Astrocyte (in vitro differentiated cells and primary cell): ENCODE measurements at regions not wholly inside any gene's neighbourhood (a gene's known extent, or its start where the extent isn't known, plus 50 kb on each side); places are given as distances from the start of the nearest gene placed in this dataset.
A peak's percentile ranks its signal among the peaks of the same experiment; 100 is the strongest.

Experiments used
- DNase-seq: peaks from one replicate; pipeline ENCODE4 v3.0.0-alpha.2; 2010; ENCODE audit warnings: low read depth
- FAIRE-seq: peaks from 2 replicates; lab custom pipeline; 2011; peaks lifted over from hg19 to GRCh38; lab: Jason Lieb, UNC
- H2AFZ ChIP-seq: 2 replicates; pipeline ENCODE4 v1.6.0; 2012; ENCODE audit warnings: low read depth, low read length, inconsistent platforms
- H3K27ac ChIP-seq: 2 replicates; pipeline ENCODE4 v1.5.1; 2011; ENCODE audit warnings: low read depth, low read length, inconsistent platforms
- H3K27me3 ChIP-seq: 2 replicates; pipeline ENCODE4 v1.6.0; 2011; ENCODE audit warnings: low read length, inconsistent platforms; ENCODE audit not compliant: insufficient read depth
- H3K36me3 ChIP-seq: 2 replicates; pipeline ENCODE4 v1.5.1; 2011; ENCODE audit warnings: low read length, inconsistent platforms; ENCODE audit not compliant: insufficient read depth
- H3K4me1 ChIP-seq: 2 replicates; pipeline ENCODE4 v1.5.1; 2011; ENCODE audit warnings: low read length, inconsistent platforms; ENCODE audit not compliant: insufficient read depth
- H3K4me2 ChIP-seq: 2 replicates; pipeline ENCODE4 v1.6.0; 2012; ENCODE audit warnings: low read length, inconsistent platforms
- H3K4me3 ChIP-seq: 2 replicates; pipeline ENCODE4 v1.5.1; 2011; ENCODE audit warnings: low read depth, mild to moderate bottlenecking, low read length, inconsistent platforms; ENCODE audit not compliant: insufficient read depth
- H3K79me2 ChIP-seq: 2 replicates; pipeline ENCODE4 v1.6.0; 2012; ENCODE audit warnings: mild to moderate bottlenecking, low read length, inconsistent platforms; ENCODE audit not compliant: insufficient read depth
- H3K9ac ChIP-seq: 2 replicates; pipeline ENCODE4 v1.6.0; 2012; ENCODE audit warnings: mild to moderate bottlenecking, low read length, inconsistent platforms
- H3K9me3 ChIP-seq: 2 replicates; pipeline ENCODE4 v1.5.1; 2012; ENCODE audit warnings: low read depth, mild to moderate bottlenecking, low read length, inconsistent platforms; ENCODE audit not compliant: insufficient read depth
- H4K20me1 ChIP-seq: 2 replicates; pipeline ENCODE4 v1.6.0; 2012; ENCODE audit warnings: low read length, inconsistent platforms; ENCODE audit not compliant: insufficient read depth
- H3K27ac Mint-ChIP-seq: one replicate; pipeline ENCODE4 v1.8.0; 2021; ENCODE audit warnings: mild to moderate bottlenecking, mixed read lengths; ENCODE audit not compliant: unreplicated experiment
- H3K27me3 Mint-ChIP-seq: one replicate; pipeline ENCODE4 v1.8.0; 2021; ENCODE audit warnings: low read depth, mixed read lengths; ENCODE audit not compliant: unreplicated experiment
- H3K36me3 Mint-ChIP-seq: one replicate; pipeline ENCODE4 v1.8.0; 2021; ENCODE audit warnings: low read depth, mixed read lengths; ENCODE audit not compliant: unreplicated experiment
- H3K4me1 Mint-ChIP-seq: one replicate; pipeline ENCODE4 v1.8.0; 2021; ENCODE audit warnings: low read depth, mixed read lengths; ENCODE audit not compliant: unreplicated experiment
- H3K4me3 Mint-ChIP-seq: one replicate; pipeline ENCODE4 v1.8.0; 2021; ENCODE audit warnings: mild to moderate bottlenecking, moderate library complexity, mixed read lengths; ENCODE audit not compliant: unreplicated experiment
- H3K9me3 Mint-ChIP-seq: one replicate; pipeline ENCODE4 v1.8.0; 2021; ENCODE audit warnings: mild to moderate bottlenecking, mixed read lengths; ENCODE audit not compliant: unreplicated experiment
- EZH2 ChIP-seq: IDR thresholded peaks from 2 replicates; pipeline ENCODE4 v1.6.1; 2012; ENCODE audit warnings: mild to moderate bottlenecking, low read length, inconsistent platforms; ENCODE audit not compliant: insufficient read depth
- TF ChIP-seq, protein P1 (sequence below): IDR thresholded peaks from 2 replicates; pipeline ENCODE4 v1.5.1; 2011; ENCODE audit warnings: low read depth, mild to moderate bottlenecking, inconsistent platforms, low read length, moderate library complexity; ENCODE audit not compliant: insufficient read depth

DNA sequence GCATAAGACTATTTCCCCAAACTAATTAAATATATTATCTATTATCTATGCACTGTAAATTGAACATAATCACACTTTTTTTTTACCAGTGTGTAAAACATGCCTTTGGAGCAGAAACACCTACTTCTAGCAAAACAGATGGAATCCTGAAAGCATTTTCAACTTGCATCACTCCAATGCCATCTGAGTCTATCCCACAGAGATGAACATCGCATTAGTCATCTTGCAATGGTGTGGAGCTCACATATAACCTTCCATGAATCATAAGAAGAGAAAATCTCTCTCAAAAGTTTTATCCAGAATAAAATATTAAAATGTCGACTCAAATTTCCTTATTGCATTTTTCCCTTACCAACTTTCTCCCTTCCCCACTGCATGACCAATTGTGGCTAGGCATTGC lies 406.7 kb upstream of the ACTRT1 start:
- Histone ChIP-seq H3K9ac (no peak overlapping the region), H3K36me3 (no peaks in the 10 kb centered on the region), H3K27ac (no peak overlapping the region), H3K4me3 (no peak overlapping the region), H3K4me2 (no peak overlapping the region), H2AFZ (no peak overlapping the region), H3K9me3 (no peaks in the 10 kb centered on the region), H3K79me2 (no peaks in the 10 kb centered on the region), H3K27me3 (no peaks in the 10 kb centered on the region), H3K4me1 (no peaks in the 10 kb centered on the region), H4K20me1 (no peaks in the 10 kb centered on the region)
- H3K36me3 Mint-ChIP-seq: no peaks in the 10 kb centered on the region
- peaks cover 4% of the 10 kb centered on the region for H3K9me3 Mint-ChIP-seq
- H3K27me3 Mint-ChIP-seq: no peaks in the 10 kb centered on the region
- H3K27ac Mint-ChIP-seq: peak overlapping the region; percentile 84
- FAIRE-seq (no peak), DNase-seq (peak; percentile 57)
- H3K4me3 Mint-ChIP-seq: no peak overlapping the region
- peaks cover 26% of the 10 kb centered on the region for H3K4me1 Mint-ChIP-seq
- TF ChIP-seq EZH2: no peak
- TF ChIP-seq, protein P1, sequence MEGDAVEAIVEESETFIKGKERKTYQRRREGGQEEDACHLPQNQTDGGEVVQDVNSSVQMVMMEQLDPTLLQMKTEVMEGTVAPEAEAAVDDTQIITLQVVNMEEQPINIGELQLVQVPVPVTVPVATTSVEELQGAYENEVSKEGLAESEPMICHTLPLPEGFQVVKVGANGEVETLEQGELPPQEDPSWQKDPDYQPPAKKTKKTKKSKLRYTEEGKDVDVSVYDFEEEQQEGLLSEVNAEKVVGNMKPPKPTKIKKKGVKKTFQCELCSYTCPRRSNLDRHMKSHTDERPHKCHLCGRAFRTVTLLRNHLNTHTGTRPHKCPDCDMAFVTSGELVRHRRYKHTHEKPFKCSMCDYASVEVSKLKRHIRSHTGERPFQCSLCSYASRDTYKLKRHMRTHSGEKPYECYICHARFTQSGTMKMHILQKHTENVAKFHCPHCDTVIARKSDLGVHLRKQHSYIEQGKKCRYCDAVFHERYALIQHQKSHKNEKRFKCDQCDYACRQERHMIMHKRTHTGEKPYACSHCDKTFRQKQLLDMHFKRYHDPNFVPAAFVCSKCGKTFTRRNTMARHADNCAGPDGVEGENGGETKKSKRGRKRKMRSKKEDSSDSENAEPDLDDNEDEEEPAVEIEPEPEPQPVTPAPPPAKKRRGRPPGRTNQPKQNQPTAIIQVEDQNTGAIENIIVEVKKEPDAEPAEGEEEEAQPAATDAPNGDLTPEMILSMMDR: no peak

DNA sequence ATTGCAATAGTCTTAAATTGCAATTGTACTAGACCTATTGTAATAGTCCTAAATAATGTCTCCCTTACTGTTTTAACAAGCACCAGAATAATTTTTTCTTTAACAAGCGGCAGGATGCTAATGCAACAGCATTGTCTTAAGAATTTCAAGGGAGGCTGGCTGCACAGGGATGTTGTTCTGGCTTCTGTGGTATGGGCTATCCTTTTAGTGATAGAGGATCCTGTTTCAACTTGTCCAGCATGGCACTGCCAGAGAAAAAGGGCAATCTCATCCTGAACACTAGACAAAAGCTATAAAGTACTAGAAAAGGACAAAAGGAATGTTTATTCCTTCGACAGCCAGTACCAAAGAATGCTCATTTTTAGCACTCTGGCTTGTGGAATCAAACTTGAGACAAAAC lies 405.5 kb upstream of the ACTRT1 start:
- TF ChIP-seq, protein P1: no peak
- TF ChIP-seq EZH2: no peak
- Mint-ChIP-seq H3K27ac (peak overlapping the region; percentile 83), H3K36me3 (no peaks in the 10 kb centered on the region), H3K27me3 (no peaks in the 10 kb centered on the region), H3K9me3 (peaks cover 4% of the 10 kb centered on the region), H3K4me3 (no peak overlapping the region), H3K4me1 (peaks cover 25% of the 10 kb centered on the region)
- Histone ChIP-seq H3K9ac (no peak overlapping the region), H3K27ac (no peak overlapping the region), H3K79me2 (no peaks in the 10 kb centered on the region), H3K27me3 (no peaks in the 10 kb centered on the region), H3K36me3 (no peaks in the 10 kb centered on the region), H2AFZ (no peak overlapping the region), H3K4me1 (no peaks in the 10 kb centered on the region), H3K4me2 (no peak overlapping the region), H3K9me3 (no peaks in the 10 kb centered on the region), H3K4me3 (no peak overlapping the region), H4K20me1 (no peaks in the 10 kb centered on the region)
- no peak for FAIRE-seq
- DNase-seq: no peak

DNA sequence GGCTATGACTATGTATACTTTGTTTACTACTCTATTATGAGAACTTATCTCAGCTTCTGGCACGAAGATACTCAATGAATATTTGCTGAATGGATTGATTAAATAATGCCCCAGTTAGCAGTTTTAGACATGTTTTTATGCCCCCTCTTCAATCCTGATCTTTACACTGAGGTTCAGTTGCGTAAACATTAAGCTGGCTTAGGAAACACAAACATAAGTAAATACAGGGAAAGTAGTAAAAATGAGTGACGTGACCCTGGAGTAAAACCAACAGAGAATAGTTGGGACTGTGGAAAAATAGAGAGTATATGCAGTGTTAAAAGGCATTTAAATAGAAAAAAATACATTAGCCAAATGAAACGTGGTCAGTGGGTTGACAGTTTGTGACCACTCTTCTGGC lies 387.0 kb upstream of the ACTRT1 start:
- Histone ChIP-seq H3K27ac (no peak overlapping the region), H3K9ac (no peak overlapping the region), H3K4me2 (no peak overlapping the region), H4K20me1 (no peaks in the 10 kb centered on the region), H3K27me3 (no peaks in the 10 kb centered on the region), H3K79me2 (no peaks in the 10 kb centered on the region), H3K9me3 (no peaks in the 10 kb centered on the region), H3K4me3 (no peak overlapping the region), H3K4me1 (no peaks in the 10 kb centered on the region), H2AFZ (no peak overlapping the region), H3K36me3 (no peaks in the 10 kb centered on the region)
- DNase-seq (no peak), FAIRE-seq (peak; percentile 9)
- Mint-ChIP-seq H3K27ac (no peak overlapping the region), H3K27me3 (no peaks in the 10 kb centered on the region), H3K4me3 (no peak overlapping the region), H3K9me3 (no peaks in the 10 kb centered on the region), H3K36me3 (no peaks in the 10 kb centered on the region), H3K4me1 (no peaks in the 10 kb centered on the region)
- no peak for TF ChIP-seq EZH2
- TF ChIP-seq, protein P1: no peak
